Rectal smooth muscle tissue (tissue), 1 donor: ENCODE measurements at regions not wholly inside any gene's neighbourhood (a gene's known extent, or its start where the extent isn't known, plus 50 kb on each side); places are given as distances from the start of the nearest gene placed in this dataset.

Source experiments
- H3K27ac ChIP-seq: one replicate; pipeline ENCODE4 v1.7.0; 2013; ENCODE audit warnings: low read depth, low read length, inconsistent platforms
- H3K27me3 ChIP-seq: one replicate; pipeline ENCODE4 v1.7.0; 2013; ENCODE audit warnings: low read length; ENCODE audit not compliant: control insufficient read depth, insufficient read depth
- H3K36me3 ChIP-seq: one replicate; pipeline ENCODE4 v1.7.0; 2013; ENCODE audit warnings: low read length; ENCODE audit not compliant: control insufficient read depth, insufficient read depth
- H3K4me1 ChIP-seq: one replicate; pipeline ENCODE4 v1.7.0; 2013; ENCODE audit warnings: low read length; ENCODE audit not compliant: control insufficient read depth, insufficient read depth
- H3K4me3 ChIP-seq: one replicate; pipeline ENCODE4 v1.7.0; 2013; ENCODE audit warnings: low read length
- H3K9ac ChIP-seq: one replicate; pipeline ENCODE4 v1.7.0; 2013; ENCODE audit warnings: low read length

DNA sequence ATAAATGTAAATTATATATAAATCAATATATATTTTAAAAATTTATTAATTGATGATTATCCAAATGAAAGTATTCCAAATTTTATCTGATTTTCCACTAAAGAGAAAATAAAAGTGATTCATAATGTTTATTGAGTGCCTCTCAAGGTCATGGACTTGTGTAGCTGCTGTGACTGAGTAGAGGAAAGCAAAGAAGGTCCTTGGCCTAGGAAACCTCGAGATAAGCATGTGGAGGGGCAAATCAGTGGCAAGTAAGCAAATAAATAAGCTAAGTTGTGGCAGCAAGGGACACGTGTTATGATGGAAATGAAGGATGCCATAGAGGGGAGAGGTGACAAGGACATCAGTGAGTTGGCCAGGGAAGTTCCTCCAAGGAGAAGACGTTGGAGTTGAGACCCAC, 866.1 kb upstream of the ID2 start:
- Histone ChIP-seq H3K36me3 (no peaks in the 10 kb centered on the region), H3K27me3 (no peaks in the 10 kb centered on the region), H3K4me1 (no peaks in the 10 kb centered on the region), H3K9ac (no peak overlapping the region), H3K4me3 (no peak overlapping the region), H3K27ac (no peak overlapping the region)

DNA sequence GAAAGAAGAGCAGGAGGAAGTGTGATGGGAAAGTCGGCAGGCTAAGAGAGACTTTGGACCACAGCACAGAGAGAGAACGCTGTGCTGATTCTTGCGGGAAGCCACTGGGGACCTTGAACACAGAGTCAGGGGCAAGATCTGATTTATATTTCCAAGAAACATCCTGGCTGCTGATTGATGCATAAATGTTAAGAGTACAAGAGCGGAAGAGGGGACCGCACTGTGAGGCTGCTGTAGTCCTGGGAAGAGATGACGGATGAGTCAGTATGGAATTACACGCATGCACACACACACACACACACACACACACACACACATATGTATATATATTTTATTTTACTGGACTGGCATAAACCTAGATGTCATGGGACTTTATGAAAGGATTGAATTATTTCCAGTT, 865.6 kb upstream of the ID2 start:
- Histone ChIP-seq H3K36me3 (no peaks in the 10 kb centered on the region), H3K27ac (no peak overlapping the region), H3K9ac (no peak overlapping the region), H3K27me3 (no peaks in the 10 kb centered on the region), H3K4me1 (no peaks in the 10 kb centered on the region), H3K4me3 (no peak overlapping the region)

DNA sequence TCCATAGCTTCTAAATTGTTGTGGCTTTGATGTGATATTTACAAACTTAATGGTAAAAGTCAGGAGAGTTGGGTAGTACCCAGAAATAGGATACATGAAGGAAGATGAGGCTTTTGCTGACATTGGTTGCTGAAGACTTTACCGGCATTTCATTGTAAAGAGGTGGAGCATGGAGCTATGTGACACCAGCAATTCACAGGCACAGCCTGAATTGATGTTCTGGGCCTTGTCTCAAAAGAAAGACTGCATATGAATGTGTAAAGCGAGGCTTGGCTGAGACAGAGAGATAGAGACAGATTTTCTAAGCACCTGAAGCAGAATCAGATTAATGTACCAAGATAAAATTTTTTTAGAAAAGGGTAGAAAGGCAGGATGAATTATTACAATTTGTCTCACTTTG, 864.9 kb upstream of the ID2 start:
- H3K27me3 ChIP-seq = no peaks in the 10 kb centered on the region
- no peak overlapping the region for H3K4me3 ChIP-seq
- no peaks in the 10 kb centered on the region for H3K4me1 ChIP-seq
- H3K27ac ChIP-seq = no peak overlapping the region
- no peaks in the 10 kb centered on the region for H3K36me3 ChIP-seq
- no peak overlapping the region for H3K9ac ChIP-seq

DNA sequence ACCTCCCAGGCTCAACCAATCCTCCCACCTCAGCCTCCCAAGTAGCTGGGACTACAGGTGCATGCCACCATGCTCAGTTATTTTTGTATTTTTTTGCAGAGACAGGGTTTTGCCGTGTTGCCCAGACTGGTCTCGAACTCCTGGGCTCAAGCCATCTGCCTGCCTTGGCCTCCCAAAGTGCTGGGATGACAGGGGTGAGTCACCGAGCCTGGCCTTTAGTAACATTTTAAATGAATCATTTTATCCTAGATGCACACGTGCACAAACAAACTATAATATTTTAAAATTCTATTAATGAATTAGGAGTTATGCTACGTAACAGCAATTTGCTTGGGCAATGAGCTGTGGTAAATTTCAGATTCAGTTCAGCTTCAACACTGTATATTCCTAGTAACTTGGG, 862.5 kb upstream of the ID2 start:
- Histone ChIP-seq H3K4me3 (no peak overlapping the region), H3K4me1 (no peaks in the 10 kb centered on the region), H3K27ac (no peak overlapping the region), H3K9ac (no peak overlapping the region), H3K36me3 (no peaks in the 10 kb centered on the region), H3K27me3 (no peaks in the 10 kb centered on the region)

DNA sequence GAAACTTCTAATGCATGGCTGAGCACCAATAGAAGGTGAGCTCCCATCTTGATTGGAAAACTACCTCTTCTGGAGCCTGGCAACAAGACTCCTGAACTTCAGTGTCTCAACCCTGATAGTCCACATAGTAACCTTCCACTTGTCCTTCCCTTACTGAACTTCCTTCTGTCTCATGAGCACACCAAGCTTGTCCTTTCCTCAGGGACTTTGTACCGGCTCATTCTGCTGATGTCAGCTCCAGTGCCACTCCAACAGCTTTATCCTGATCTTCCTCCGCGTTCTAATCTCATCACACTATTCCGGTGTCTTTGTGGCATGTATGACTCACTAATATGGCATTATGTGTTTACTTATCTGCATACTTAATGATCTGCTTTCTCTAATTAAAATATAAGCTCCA, 862.0 kb upstream of the ID2 start:
- H3K9ac ChIP-seq = no peak overlapping the region
- no peak overlapping the region for H3K27ac ChIP-seq
- H3K36me3 ChIP-seq = no peaks in the 10 kb centered on the region
- H3K4me3 ChIP-seq = no peak overlapping the region
- no peaks in the 10 kb centered on the region for H3K27me3 ChIP-seq
- no peaks in the 10 kb centered on the region for H3K4me1 ChIP-seq

GRCh38 chr2:7824211-7824610, 857.6 kb upstream of the ID2 start:
- H3K9ac ChIP-seq = no peak overlapping the region
- no peak overlapping the region for H3K4me3 ChIP-seq
- no peaks in the 10 kb centered on the region for H3K36me3 ChIP-seq
- no peaks in the 10 kb centered on the region for H3K27me3 ChIP-seq
- no peaks in the 10 kb centered on the region for H3K4me1 ChIP-seq
- no peak overlapping the region for H3K27ac ChIP-seq

GRCh38 chr2:7825591-7826312, 856.1 kb upstream of the ID2 start:
- Histone ChIP-seq H3K4me1 (no peaks in the 10 kb centered on the region), H3K27me3 (no peaks in the 10 kb centered on the region), H3K27ac (no peak overlapping the region)

DNA sequence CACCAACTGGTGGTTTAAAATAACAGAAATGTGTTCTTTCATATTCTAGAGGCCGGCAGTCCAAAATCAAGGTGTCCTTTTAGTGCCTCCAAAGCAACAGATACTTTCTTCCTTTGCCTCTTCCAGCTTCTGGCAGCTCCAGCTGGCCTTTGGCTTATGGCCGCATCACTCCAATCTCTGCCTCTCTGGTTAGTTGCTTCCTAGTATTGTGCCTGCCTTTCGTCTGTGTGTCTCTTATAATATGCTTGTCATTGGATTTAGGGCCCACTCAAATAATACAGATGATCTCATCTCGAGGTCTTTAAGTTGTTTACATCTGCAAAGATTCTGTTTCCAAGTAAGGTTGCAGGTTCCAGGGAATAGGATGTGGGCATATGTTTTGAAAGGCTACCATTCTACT, 855.2 kb upstream of the ID2 start:
- Histone ChIP-seq H3K4me3 (no peak overlapping the region), H3K27me3 (no peaks in the 10 kb centered on the region), H3K4me1 (no peaks in the 10 kb centered on the region), H3K27ac (no peak overlapping the region), H3K9ac (no peak overlapping the region), H3K36me3 (no peaks in the 10 kb centered on the region)

More at GRCh38 chr2:7825591-7826312, 856.1 kb upstream of the ID2 start:
- Histone ChIP-seq H3K36me3 (no peaks in the 10 kb centered on the region), H3K4me3 (no peak overlapping the region), H3K9ac (no peak overlapping the region)

GRCh38 chr2:7829241-7829640, 852.6 kb upstream of the ID2 start:
- Histone ChIP-seq H3K4me1 (peaks cover 2% of the 10 kb centered on the region), H3K4me3 (no peak overlapping the region), H3K27me3 (no peaks in the 10 kb centered on the region), H3K27ac (no peak overlapping the region), H3K36me3 (no peaks in the 10 kb centered on the region), H3K9ac (no peak overlapping the region)

DNA sequence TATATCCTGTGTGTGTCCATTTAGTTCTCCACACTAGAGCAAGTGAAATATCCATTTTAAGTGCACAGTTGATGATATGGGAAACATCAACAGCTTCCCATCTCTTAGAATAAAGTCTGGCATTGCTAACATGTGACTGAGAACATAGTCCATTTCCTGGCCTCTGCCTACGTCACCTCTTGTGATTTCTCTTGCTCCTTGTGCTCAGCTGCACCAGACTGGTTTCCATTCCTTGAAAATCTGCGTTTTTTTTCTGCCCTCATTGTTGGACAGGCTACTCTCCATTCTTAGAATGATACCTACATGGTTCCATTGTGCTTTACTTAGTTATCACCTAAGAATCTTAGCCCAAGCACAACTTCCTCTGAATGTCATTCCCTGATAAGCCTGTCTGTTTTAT, 851.2 kb upstream of the ID2 start:
- H3K4me3 ChIP-seq = no peak overlapping the region
- H3K9ac ChIP-seq = no peak overlapping the region
- H3K27me3 ChIP-seq = no peaks in the 10 kb centered on the region
- peaks cover 2% of the 10 kb centered on the region for H3K4me1 ChIP-seq
- no peaks in the 10 kb centered on the region for H3K36me3 ChIP-seq
- no peak overlapping the region for H3K27ac ChIP-seq

DNA sequence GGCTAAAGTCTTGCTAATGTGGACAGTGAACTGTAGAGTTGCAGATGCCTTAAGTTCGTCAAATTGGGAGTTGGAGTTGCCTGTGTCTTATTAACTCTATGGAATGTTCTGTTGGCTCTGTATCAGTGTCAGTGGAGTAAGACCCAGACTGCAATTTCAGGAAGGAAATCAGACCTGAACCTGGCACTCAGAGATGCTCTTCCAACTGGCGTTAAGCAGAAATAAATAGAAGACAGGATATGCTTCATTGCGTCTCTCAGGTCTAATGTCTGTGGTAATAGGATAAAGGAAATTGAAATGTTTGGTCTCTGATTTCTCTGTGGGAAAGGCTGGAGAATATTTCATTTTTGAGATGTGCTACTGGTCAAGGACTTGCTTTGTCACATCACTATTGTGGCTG, 846.7 kb upstream of the ID2 start:
- peaks cover 2% of the 10 kb centered on the region for H3K4me1 ChIP-seq
- H3K27ac ChIP-seq = no peak overlapping the region
- no peaks in the 10 kb centered on the region for H3K36me3 ChIP-seq
- no peaks in the 10 kb centered on the region for H3K27me3 ChIP-seq
- H3K9ac ChIP-seq = no peak overlapping the region
- H3K4me3 ChIP-seq = no peak overlapping the region

DNA sequence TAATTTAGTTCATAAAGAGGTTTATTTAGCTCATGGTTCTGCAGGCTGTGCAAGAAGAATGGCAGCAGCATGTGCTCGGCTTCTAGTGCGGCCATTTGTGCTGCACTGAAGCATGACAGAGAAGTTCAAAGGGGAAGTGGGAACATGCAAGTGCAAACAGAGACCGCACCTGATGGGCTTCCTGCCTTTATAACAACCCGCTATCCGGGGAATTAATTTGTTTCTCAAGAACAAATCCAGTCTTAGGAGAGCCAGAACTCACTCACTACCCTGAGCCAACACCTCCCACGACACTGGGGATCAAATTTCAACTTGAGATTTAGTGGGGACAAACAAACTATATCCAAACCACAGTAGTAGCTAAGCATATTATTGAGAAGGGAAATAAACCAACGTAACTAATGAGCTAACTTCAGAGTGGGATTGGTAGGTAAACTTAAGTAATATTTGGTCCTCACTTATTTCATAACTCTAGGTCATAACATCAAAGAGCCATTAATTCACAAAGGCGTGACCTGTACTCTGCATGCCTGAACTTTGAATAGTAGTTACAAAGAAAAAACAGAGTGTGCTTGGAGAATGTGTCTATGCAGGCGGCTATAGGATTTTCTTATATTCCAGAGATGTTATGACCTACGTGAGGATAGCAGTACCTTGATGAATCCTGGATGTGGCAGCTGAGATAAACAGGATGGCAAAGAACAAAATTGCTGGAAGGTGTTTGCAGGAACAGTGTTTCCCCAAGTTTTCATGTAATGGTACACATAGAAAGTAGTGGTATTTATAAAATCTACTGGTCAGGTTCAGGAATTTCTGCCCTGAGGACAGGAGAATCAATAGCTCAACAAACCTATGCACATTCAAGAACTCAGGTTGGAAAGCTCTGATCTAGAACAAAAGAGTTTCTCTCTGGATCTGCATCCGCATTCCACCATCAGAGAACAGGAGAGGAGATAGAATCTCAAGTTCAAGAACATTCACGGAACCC, 845.9 kb upstream of the ID2 start:
- Histone ChIP-seq H3K27ac (no peak overlapping the region), H3K27me3 (no peaks in the 10 kb centered on the region), H3K36me3 (no peaks in the 10 kb centered on the region), H3K4me3 (no peak overlapping the region), H3K4me1 (peaks cover 2% of the 10 kb centered on the region), H3K9ac (no peak overlapping the region)
